CD4-positive, alpha-beta memory T cell (primary cell): ENCODE measurements at regions not wholly inside any gene's neighbourhood (a gene's known extent, or its start where the extent isn't known, plus 50 kb on each side); places are given as distances from the start of the nearest gene placed in this dataset.

ENCODE experiments used
- CTCF ChIA-PET: fragments of 350-600 bp; sonication (Branson Sonifier 250); formaldehyde crosslinking; loops from one replicate; lab custom pipeline; 2021; ENCODE audit warnings: inconsistent platforms; ENCODE audit not compliant: partially characterized antibody; lab: Charles Lee
- POLR2A ChIA-PET: fragments of 350-600 bp; sonication (Branson Sonifier 250); formaldehyde crosslinking; loops from one replicate; lab custom pipeline; 2021; ENCODE audit not compliant: partially characterized antibody; lab: Charles Lee
- DNase-seq, 5 donors: peaks; one replicate each; pipeline versions ENCODE4 v3.0.0 to v3.0.0-alpha.2; 2020 to 2022; ENCODE audit warnings: mixed read lengths in 1 of 5
- H3K27ac ChIP-seq: one replicate; pipeline ENCODE4 v1.7.0; 2013; ENCODE audit warnings: low read depth, low read length
- H3K27me3 ChIP-seq: 2 replicates; pipeline ENCODE4 v1.7.0; 2013; ENCODE audit warnings: mild to moderate bottlenecking, low read length, moderate library complexity; ENCODE audit not compliant: insufficient read depth
- H3K36me3 ChIP-seq: 2 replicates; pipeline ENCODE4 v1.7.0; 2013; ENCODE audit warnings: mild to moderate bottlenecking, low read length, moderate library complexity; ENCODE audit not compliant: insufficient read depth
- H3K4me1 ChIP-seq: 2 replicates; pipeline ENCODE4 v1.7.0; 2013; ENCODE audit warnings: mild to moderate bottlenecking, low read length, moderate library complexity; ENCODE audit not compliant: insufficient read depth
- H3K4me3 ChIP-seq, 2 donors: one replicate each; pipeline ENCODE4 v1.7.0; 2013; ENCODE audit warnings: low read length in 2 of 2, mild to moderate bottlenecking in 1 of 2
- H3K9me3 ChIP-seq, 2 donors: one replicate each; pipeline ENCODE4 v1.7.0; 2013; ENCODE audit warnings: low read length in 2 of 2, control low read depth in 1 of 2; ENCODE audit not compliant: control insufficient read depth in 1 of 2
- H3K27ac Mint-ChIP-seq, 7 donors: one replicate each; pipeline ENCODE4 v1.8.0; 2020 to 2021; ENCODE audit warnings: mixed read lengths in 7 of 7, mild to moderate bottlenecking in 6 of 7, inconsistent platforms in 3 of 7, moderate library complexity in 3 of 7
- H3K27me3 Mint-ChIP-seq, 2 donors: one replicate each; pipeline ENCODE4 v1.8.0; 2020 to 2021; ENCODE audit warnings: mixed read lengths in 2 of 2
- H3K36me3 Mint-ChIP-seq, 2 donors: one replicate each; pipeline ENCODE4 v1.8.0; 2020 to 2021; ENCODE audit warnings: mixed read lengths in 2 of 2, inconsistent platforms in 1 of 2, mild to moderate bottlenecking in 1 of 2
- H3K4me1 Mint-ChIP-seq, 4 donors: one replicate each; pipeline ENCODE4 v1.8.0; 2020 to 2021; ENCODE audit warnings: mixed read lengths in 4 of 4, mild to moderate bottlenecking in 1 of 4
- H3K4me3 Mint-ChIP-seq, 8 donors: one replicate each; pipeline ENCODE4 v1.8.0; 2020 to 2021; ENCODE audit warnings: mixed read lengths in 8 of 8, mild to moderate bottlenecking in 7 of 8, moderate library complexity in 6 of 8, inconsistent platforms in 3 of 8
- H3K9me3 Mint-ChIP-seq, 8 donors: one replicate each; pipeline ENCODE4 v1.8.0; 2020 to 2021; ENCODE audit warnings: mixed read lengths in 8 of 8, mild to moderate bottlenecking in 5 of 8, inconsistent platforms in 3 of 8, moderate library complexity in 1 of 8
- intact Hi-C: fragments of 100-400 bp; cut with micrococcal nuclease; formaldehyde crosslinking; loops from one replicate; pipeline ENCODE4 v1.15.1; 2023

DNA sequence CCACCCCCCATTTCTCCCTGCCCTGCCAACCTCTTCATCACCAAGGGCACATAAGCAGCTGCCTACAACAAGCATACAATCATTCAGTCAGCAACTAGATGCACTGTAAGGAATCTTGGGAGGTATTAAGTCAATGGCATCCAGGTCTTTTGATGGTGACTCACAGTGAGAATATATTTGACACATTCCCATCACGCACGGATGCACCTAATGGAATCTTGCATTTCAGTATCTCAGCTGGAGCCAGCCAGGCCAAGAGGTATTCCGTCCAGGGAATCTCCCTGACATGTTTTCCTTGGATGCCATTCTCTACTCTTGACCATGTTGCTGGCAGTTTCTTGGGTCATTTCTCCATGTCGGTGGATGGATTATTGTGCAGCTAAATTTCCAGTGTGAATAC lies 73.9 kb upstream of the CAPRIN2 start:
- no peak for DNase-seq
- Histone ChIP-seq H3K4me3 (no peak overlapping the region), H3K27me3 (no peaks in the 10 kb centered on the region), H3K27ac (no peak overlapping the region), H3K9me3 (no peaks in the 10 kb centered on the region), H3K4me1 (peaks cover 1% of the 10 kb centered on the region), H3K36me3 (no peaks in the 10 kb centered on the region)
- H3K9me3 Mint-ChIP-seq = no peaks in the 10 kb centered on the region
- peaks cover 14 to 49% of the 10 kb centered on the region in 2 donors for H3K27me3 Mint-ChIP-seq
- H3K4me1 Mint-ChIP-seq = peaks cover 2 to 10% (median 4%) of the 10 kb centered on the region in 4 donors
- H3K36me3 Mint-ChIP-seq = no peaks in the 10 kb centered on the region
- ChIA-PET CTCF (no interaction called here), POLR2A (no interaction called here)
- intact Hi-C loops = no loop called here
- H3K27ac Mint-ChIP-seq = no peak overlapping the region
- H3K4me3 Mint-ChIP-seq = no peak overlapping the region

DNA sequence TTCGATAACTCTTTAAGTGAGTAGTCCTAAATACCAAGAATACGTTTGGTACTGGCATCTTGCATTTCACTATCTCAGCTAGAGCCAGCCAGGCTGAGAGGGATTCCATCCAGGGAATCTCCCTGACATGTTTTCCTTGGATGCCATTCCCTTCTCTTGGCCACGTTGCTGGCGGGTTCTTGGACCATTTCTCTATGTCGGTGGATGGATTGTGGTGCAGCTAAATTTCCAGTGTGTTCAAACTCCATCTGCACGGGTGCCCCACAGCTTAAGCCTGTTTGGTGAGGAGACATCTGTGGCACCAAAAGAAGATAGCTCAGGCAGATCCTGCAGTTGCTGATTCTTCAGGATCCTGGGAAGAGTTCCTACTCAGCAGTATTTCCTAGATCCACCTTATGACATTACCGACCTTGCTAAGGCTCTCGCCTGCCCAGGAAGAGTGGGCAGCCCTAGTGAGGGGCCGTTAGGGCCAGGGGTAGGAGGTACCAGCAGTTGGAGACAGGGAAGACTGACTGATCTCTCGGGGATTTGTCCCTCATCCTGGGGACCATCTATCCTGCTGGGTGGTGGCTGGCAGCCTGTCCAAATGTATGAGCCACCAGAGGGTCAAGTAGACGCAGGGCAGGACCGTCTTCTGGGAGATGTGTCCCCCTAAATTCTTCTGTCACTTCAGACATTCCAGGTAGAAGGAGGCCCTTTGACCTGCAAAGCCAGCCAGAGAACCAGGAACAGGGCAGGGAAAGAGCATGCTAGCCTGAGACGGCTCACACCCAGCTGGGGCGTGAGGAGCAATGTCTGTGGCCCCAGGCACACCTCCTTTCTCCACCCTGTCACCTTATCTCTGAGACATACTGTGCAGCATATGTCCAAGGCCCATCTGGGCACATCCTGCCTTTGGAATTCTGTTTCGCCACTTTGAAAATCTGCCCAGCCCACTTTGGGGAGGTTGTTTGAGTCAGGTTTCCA lies 72.6 kb upstream of the CAPRIN2 start:
- no peaks in the 10 kb centered on the region for H3K36me3 ChIP-seq
- ChIA-PET CTCF (interaction anchor here (2.1 kb wide), 1 partner anchor 24 kb away, joined by 6 read pairs; no protein-coding TSS in a partner anchor), POLR2A (no interaction called here)
- H3K27ac Mint-ChIP-seq = no peak overlapping the region
- H3K4me1 Mint-ChIP-seq = peaks cover 7 to 20% (median 12%) of the 10 kb centered on the region in 4 donors
- H3K27ac ChIP-seq = no peak overlapping the region
- H3K27me3 ChIP-seq = no peaks in the 10 kb centered on the region
- no peak overlapping the region for H3K4me3 Mint-ChIP-seq
- H3K4me3 ChIP-seq = no peak overlapping the region
- peaks cover 16 to 40% of the 10 kb centered on the region in 2 donors for H3K27me3 Mint-ChIP-seq
- H3K9me3 Mint-ChIP-seq = no peaks in the 10 kb centered on the region
- intact Hi-C loops = no loop called here
- H3K4me1 ChIP-seq = peaks cover 13% of the 10 kb centered on the region
- H3K9me3 ChIP-seq = no peaks in the 10 kb centered on the region
- DNase-seq = no peak
- H3K36me3 Mint-ChIP-seq = peaks cover 0 to 2% of the 10 kb centered on the region in 2 donors

DNA sequence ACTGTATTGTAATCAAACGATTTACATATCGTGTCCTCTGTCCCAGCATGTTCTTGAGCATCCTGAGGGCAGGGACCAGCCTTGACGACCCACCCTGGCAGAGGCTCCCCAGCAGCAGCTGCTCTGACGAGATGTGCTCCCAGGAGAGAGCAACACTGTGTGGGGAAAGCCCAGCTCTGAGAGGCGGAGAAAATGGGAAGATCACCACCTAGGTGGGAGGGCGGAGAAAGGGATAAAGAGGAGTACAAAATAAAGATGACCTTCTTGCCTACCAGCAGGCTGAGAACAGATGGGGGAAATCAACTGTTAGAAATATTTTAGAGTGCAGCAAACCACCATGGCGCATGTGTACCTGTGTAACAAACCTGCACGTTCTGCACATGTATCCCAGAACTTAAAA lies 71.5 kb upstream of the CAPRIN2 start:
- Mint-ChIP-seq H3K9me3 (no peaks in the 10 kb centered on the region), H3K36me3 (peaks cover 0 to 2% of the 10 kb centered on the region in 2 donors), H3K27me3 (peaks cover 19 to 40% of the 10 kb centered on the region in 2 donors), H3K4me1 (peaks cover 9 to 26% (median 17%) of the 10 kb centered on the region in 4 donors), H3K27ac (no peak overlapping the region), H3K4me3 (no peak overlapping the region)
- intact Hi-C loops = no loop called here
- Histone ChIP-seq H3K9me3 (no peaks in the 10 kb centered on the region), H3K27me3 (no peaks in the 10 kb centered on the region), H3K36me3 (no peaks in the 10 kb centered on the region), H3K27ac (no peak overlapping the region), H3K4me1 (peaks cover 18% of the 10 kb centered on the region), H3K4me3 (no peak overlapping the region)
- DNase-seq = no peak
- POLR2A ChIA-PET = no interaction called here
- CTCF ChIA-PET = interaction anchor here (1.1 to 2.1 kb wide), 2 partner anchors 19 to 25 kb away, joined by 3 to 6 read pairs; no protein-coding TSS in a partner anchor

DNA sequence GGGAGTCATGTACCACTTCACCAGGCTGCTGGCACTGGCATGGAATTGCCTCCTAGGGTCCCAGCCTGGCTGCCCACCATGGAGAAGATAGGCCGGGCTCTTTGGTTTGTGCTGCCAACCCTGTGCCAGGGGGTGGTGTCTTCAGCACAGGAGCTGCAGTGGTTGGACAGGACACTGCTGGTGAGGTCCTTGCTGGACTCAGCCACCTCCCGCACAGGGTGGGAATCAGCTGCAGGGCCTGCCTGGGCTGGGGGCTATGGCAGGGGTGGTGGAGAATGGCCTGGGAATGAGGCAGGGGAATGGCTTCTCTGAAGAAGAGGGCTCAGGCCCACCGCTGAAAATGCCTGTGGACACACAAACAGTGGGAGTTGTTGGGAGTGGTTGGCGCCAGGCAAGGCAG lies 70.6 kb upstream of the CAPRIN2 start:
- POLR2A ChIA-PET = no interaction called here

DNA sequence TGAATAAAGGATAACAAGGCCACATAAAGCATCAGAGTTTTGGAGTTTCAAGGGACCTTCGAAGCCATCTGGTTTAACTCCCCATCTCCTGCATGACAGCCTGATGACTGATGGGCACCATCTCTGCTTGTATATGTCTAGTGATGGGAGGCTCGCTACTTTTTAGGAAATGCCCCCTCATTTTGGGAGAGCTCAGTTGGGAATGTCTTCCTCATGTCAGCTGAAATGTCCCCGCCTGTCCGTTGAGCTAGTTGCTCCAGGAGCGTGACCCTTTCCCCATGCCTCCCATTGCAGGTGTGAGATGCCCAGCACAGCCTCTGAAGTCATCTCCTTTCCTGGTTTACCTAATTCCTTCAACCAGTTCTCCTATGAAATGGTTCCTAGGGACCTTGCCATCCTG lies 69.6 kb upstream of the CAPRIN2 start:
- intact Hi-C loops = no loop called here
- Histone ChIP-seq H3K27me3 (no peaks in the 10 kb centered on the region), H3K9me3 (no peaks in the 10 kb centered on the region), H3K4me1 (peaks cover 18% of the 10 kb centered on the region), H3K36me3 (no peaks in the 10 kb centered on the region), H3K27ac (no peak overlapping the region), H3K4me3 (no peak overlapping the region)
- Mint-ChIP-seq H3K36me3 (peaks cover 0 to 2% of the 10 kb centered on the region in 2 donors), H3K4me1 (peaks cover 9 to 26% (median 17%) of the 10 kb centered on the region in 4 donors), H3K27ac (peak overlapping the region in 1 of 7 donors; percentile 21), H3K27me3 (peaks cover 10 to 45% of the 10 kb centered on the region in 2 donors), H3K4me3 (peak overlapping the region in 7 of 8 donors; percentile 26 to 77 (median 47)), H3K9me3 (no peaks in the 10 kb centered on the region)
- POLR2A ChIA-PET = no interaction called here
- CTCF ChIA-PET = interaction anchor here (1.5 kb wide), 1 partner anchor 27 kb away, joined by 3 read pairs; no protein-coding TSS in a partner anchor
- no peak for DNase-seq

More for the DNA sequence above, 70.6 kb upstream of the CAPRIN2 start:
- Mint-ChIP-seq H3K36me3 (peaks cover 0 to 2% of the 10 kb centered on the region in 2 donors), H3K4me1 (peaks cover 9 to 26% (median 17%) of the 10 kb centered on the region in 4 donors), H3K9me3 (no peaks in the 10 kb centered on the region), H3K4me3 (no peak overlapping the region), H3K27me3 (peaks cover 17 to 48% of the 10 kb centered on the region in 2 donors), H3K27ac (peak overlapping the region in 1 of 7 donors; percentile 51)
- Histone ChIP-seq H3K9me3 (no peaks in the 10 kb centered on the region), H3K27ac (no peak overlapping the region), H3K36me3 (no peaks in the 10 kb centered on the region), H3K27me3 (no peaks in the 10 kb centered on the region), H3K4me3 (no peak overlapping the region), H3K4me1 (peaks cover 18% of the 10 kb centered on the region)
- intact Hi-C loops = no loop called here
- DNase-seq = no peak
- CTCF ChIA-PET = interaction anchor here (1.1 kb wide), 1 partner anchor 18 kb away, joined by 3 read pairs; no protein-coding TSS in a partner anchor

DNA sequence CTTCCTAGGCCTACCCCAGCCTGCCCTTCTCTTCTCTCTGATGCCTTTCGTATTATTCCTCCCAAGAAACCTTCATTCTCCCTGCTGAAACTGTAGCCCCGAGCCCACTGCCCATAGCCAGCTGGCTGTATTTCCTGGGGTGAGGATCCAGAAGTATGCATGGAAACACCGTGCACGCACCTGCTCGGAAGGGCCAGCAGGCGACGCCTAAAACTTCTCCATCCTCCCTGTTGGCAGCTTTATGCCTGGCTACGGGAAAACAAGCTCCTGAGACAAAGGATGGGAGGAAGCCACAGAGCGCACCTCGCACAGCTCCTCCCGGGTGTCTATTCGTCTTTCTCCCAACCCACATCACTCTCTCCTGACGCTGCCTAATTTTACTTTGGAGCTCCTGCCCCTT lies 69.0 kb upstream of the CAPRIN2 start:
- no peaks in the 10 kb centered on the region for H3K9me3 ChIP-seq
- DNase-seq = no peak
- ChIA-PET POLR2A (no interaction called here), CTCF (interaction anchor here (1.3 to 1.5 kb wide), 2 partner anchors 8 to 27 kb away, joined by 3 read pairs; no protein-coding TSS in a partner anchor)
- H3K36me3 ChIP-seq = no peaks in the 10 kb centered on the region
- no peak overlapping the region for H3K4me3 ChIP-seq
- H3K9me3 Mint-ChIP-seq = no peaks in the 10 kb centered on the region
- H3K4me1 ChIP-seq = peaks cover 18% of the 10 kb centered on the region
- intact Hi-C loops = no loop called here
- H3K27me3 Mint-ChIP-seq = peaks cover 11 to 45% of the 10 kb centered on the region in 2 donors
- no peaks in the 10 kb centered on the region for H3K27me3 ChIP-seq
- peaks cover 9 to 26% (median 17%) of the 10 kb centered on the region in 4 donors for H3K4me1 Mint-ChIP-seq
- H3K36me3 Mint-ChIP-seq = peaks cover 0 to 2% of the 10 kb centered on the region in 2 donors
- peak overlapping the region in 1 of 7 donors; percentile 21 for H3K27ac Mint-ChIP-seq
- peak overlapping the region; percentile 28 to 96 (median 90) for H3K4me3 Mint-ChIP-seq
- no peak overlapping the region for H3K27ac ChIP-seq
